Heart right ventricle (tissue), 16 donors: ENCODE measurements at regions not wholly inside any gene's neighbourhood (a gene's known extent, or its start where the extent isn't known, plus 50 kb on each side); places are given as distances from the start of the nearest gene placed in this dataset.

ENCODE experiments used
- ATAC-seq, 8 donors: fragments of 200-7000 bp; cut with Tn5 transposase; one replicate each; pipeline ENCODE4 v1.9.1; 2020; ENCODE audit warnings: mild to moderate bottlenecking in 8 of 8, moderate library complexity in 8 of 8, moderate number of reproducible peaks in 1 of 8
- DNase-seq, 2 donors: peaks; one replicate each; pipeline ENCODE4 v3.0.0-alpha.2; 2020
- H3K27ac ChIP-seq, 10 donors: fragments of 200-600 bp; sonication (generic) in 2 of 10; one replicate each; pipeline versions ENCODE4 v1.5.0 to v1.8.0; 2020 to 2022; ENCODE audit warnings: mild to moderate bottlenecking in 3 of 10
- H3K27me3 ChIP-seq, 7 donors: fragments of 200-600 bp; one replicate each; pipeline ENCODE4 v1.8.0; 2021 to 2022; ENCODE audit warnings: mild to moderate bottlenecking in 2 of 7
- H3K36me3 ChIP-seq, 9 donors: fragments of 200-600 bp; sonication (generic) in 1 of 9; one replicate each; pipeline versions ENCODE4 v1.5.0 to v1.8.0; 2020 to 2022; ENCODE audit warnings: mild to moderate bottlenecking in 2 of 9
- H3K4me1 ChIP-seq, 9 donors: fragments of 200-600 bp; sonication (generic) in 1 of 9; one replicate each; pipeline versions ENCODE4 v1.5.0 to v1.8.0; 2020 to 2022; ENCODE audit warnings: mild to moderate bottlenecking in 4 of 9
- H3K4me3 ChIP-seq, 10 donors: fragments of 200-600 bp; sonication (generic) in 2 of 10; one replicate each; pipeline versions ENCODE4 v1.5.0 to v1.8.0; 2020 to 2022; ENCODE audit warnings: mild to moderate bottlenecking in 7 of 10, moderate library complexity in 2 of 10
- H3K9me3 ChIP-seq, 11 donors: fragments of 200-600 bp in 10 of 11; sonication (generic) in 2 of 11; one replicate each; pipeline versions ENCODE4 v1.5.0 to v1.8.0; 2013 to 2022; ENCODE audit warnings: mild to moderate bottlenecking in 2 of 11, control low read depth in 1 of 11, moderate library complexity in 1 of 11
- CTCF ChIP-seq, 9 donors: fragments of 200-600 bp; sonication (generic) in 2 of 9; IDR thresholded peaks; one replicate each; pipeline versions ENCODE4 v1.5.0 to v1.8.0; 2021 to 2022; ENCODE audit warnings: antibody characterized with exemption in 9 of 9, mild to moderate bottlenecking in 5 of 9, moderate library complexity in 1 of 9
- WGBS, 2 donors: extraction: QIAGEN DNeasy Blood & Tissue Kit; methylation state at CpG; one replicate each; pipeline ENCODE4 v1.1.7; 2013; ENCODE audit warnings: inconsistent platforms in 1 of 2; 5-methylcytosine and 5-hydroxymethylcytosine counted together
- intact Hi-C, 10 donors: fragments of 100-400 bp; cut with DNase I; formaldehyde crosslinking; loops; one replicate each; pipeline versions ENCODE4 v1.11.1 to v1.14.2; 2022
- donor health status: Arrhythmogenic right ventricular cardiomyopathy.
- donor health status: ischemic (EF 13 %, LVEDD 7.1; RV severe dilation, severe dysfunction).
- donor health status: healthy with polysubstance abuse.
- donor health status: DM: no; HTN: yes; CAD: no.
- donor health status: DM: no; HTN: no; CAD: no.
- donor health status: ischemic (EF 25% LVEDD 6.9; RV normal size, moderate dysfunction).
- donor health status: ischemic (EF 25% LVEDD 5.7; RV mildly dilated, moderate dysfunction).
- donor health status: healthy.
- donor health status: DM: yes; HTN: yes; CAD: no.
- donor health status: Ischemic cardiomyopathy.
- donor health status: ischemic (EF 35%, LVEDD 5.7; RV mildly dilated, moderate dysfunction).
- donor health status: nonischemic (EF 11% LVEDD 7.7; RV severe dilation, severe dysfunction).
- donor health status: DM: yes; HTN: yes; CAD: no.
- donor health status: PGD.
- donor health status: ischemic (EF 29% LVEDD 5.4; RV normal size, mild dysfunction).
- donor health status: nonischemic (EF 23%, LVEDD 6.1; RV moderate dilation, normal function).

- ATAC-seq (no peak), DNase-seq (no peak)
- Histone ChIP-seq H3K27me3 (peaks cover 0 to 18% (median 3%) of the 10 kb centered on the region in 7 donors), H3K27ac (no peak overlapping the region), H3K4me3 (no peak overlapping the region), H3K4me1 (no peaks in the 10 kb centered on the region), H3K9me3 (no peaks in the 10 kb centered on the region), H3K36me3 (no peaks in the 10 kb centered on the region)
- no peak for TF ChIP-seq CTCF (IDR thresholded peaks at IDR 0.05)
- WGBS, 2 donors = 93 to 95% methylated on average over 3 of the region's 3 CpGs
- intact Hi-C loops = loop anchor here in 1 of 10 donors (10.0 kb wide), 1 partner anchor 547 kb away; no protein-coding TSS in a partner anchor
Measured at GRCh38 chr20:7308163-7308562, 540.7 kb downstream of the BMP2 start.

- DNase-seq (no peak), ATAC-seq (no peak)
- no peak for TF ChIP-seq CTCF (IDR thresholded peaks at IDR 0.05)
- WGBS, 2 donors = 75 to 78% methylated on average over 2 of the region's 2 CpGs
- Histone ChIP-seq H3K4me3 (no peak overlapping the region), H3K36me3 (no peaks in the 10 kb centered on the region), H3K9me3 (no peaks in the 10 kb centered on the region), H3K27ac (no peak overlapping the region), H3K4me1 (no peaks in the 10 kb centered on the region), H3K27me3 (peaks cover 0 to 10% (median 3%) of the 10 kb centered on the region in 7 donors)
- intact Hi-C loops = no loop called here
Measured at GRCh38 chr20:7313047-7313446, 545.6 kb downstream of the BMP2 start.

- H3K4me1 ChIP-seq = no peaks in the 10 kb centered on the region
- peaks cover 0 to 3% (median 0%) of the 10 kb centered on the region in 7 donors for H3K27me3 ChIP-seq
- ATAC-seq (no peak), DNase-seq (no peak)
- TF ChIP-seq CTCF (IDR thresholded peaks at IDR 0.05) = no peak
- no peaks in the 10 kb centered on the region for H3K36me3 ChIP-seq
- WGBS, 2 donors = 69 to 72% methylated on average over 5 of the region's 5 CpGs
- no peaks in the 10 kb centered on the region for H3K9me3 ChIP-seq
- intact Hi-C loops = loop anchor here in 1 of 10 donors (10.0 kb wide), 1 partner anchor 51 kb away; no protein-coding TSS in a partner anchor
- no peak overlapping the region for H3K4me3 ChIP-seq
- H3K27ac ChIP-seq = no peak overlapping the region
Measured at GRCh38 chr20:7323957-7324356, 556.5 kb downstream of the BMP2 start.

GRCh38 chr20:7327810-7328209 is 560.3 kb downstream of the BMP2 start:
- H3K36me3 ChIP-seq = no peaks in the 10 kb centered on the region
- no peak for TF ChIP-seq CTCF (IDR thresholded peaks at IDR 0.05)

More at GRCh38 chr20:7327810-7328209, 560.3 kb downstream of the BMP2 start:
- H3K4me3 ChIP-seq = no peak overlapping the region
- H3K4me1 ChIP-seq = no peaks in the 10 kb centered on the region
- H3K27me3 ChIP-seq = no peaks in the 10 kb centered on the region
- no peaks in the 10 kb centered on the region for H3K9me3 ChIP-seq
- DNase-seq = no peak
- intact Hi-C loops = loop anchor here in 1 of 10 donors (10.0 kb wide), 1 partner anchor 47 kb away; no protein-coding TSS in a partner anchor
- ATAC-seq = no peak
- no peak overlapping the region for H3K27ac ChIP-seq
